ENCODE measurements at regions not wholly inside any gene's neighbourhood (a gene's known extent, or its start where the extent isn't known, plus 50 kb on each side); places are given as distances from the start of the nearest gene placed in this dataset.
"Not testable (repeated sequence)": the region's sequence is repeated elsewhere in the genome, so short reads cannot be mapped to it uniquely, and the experiment has no call there.

DNA sequence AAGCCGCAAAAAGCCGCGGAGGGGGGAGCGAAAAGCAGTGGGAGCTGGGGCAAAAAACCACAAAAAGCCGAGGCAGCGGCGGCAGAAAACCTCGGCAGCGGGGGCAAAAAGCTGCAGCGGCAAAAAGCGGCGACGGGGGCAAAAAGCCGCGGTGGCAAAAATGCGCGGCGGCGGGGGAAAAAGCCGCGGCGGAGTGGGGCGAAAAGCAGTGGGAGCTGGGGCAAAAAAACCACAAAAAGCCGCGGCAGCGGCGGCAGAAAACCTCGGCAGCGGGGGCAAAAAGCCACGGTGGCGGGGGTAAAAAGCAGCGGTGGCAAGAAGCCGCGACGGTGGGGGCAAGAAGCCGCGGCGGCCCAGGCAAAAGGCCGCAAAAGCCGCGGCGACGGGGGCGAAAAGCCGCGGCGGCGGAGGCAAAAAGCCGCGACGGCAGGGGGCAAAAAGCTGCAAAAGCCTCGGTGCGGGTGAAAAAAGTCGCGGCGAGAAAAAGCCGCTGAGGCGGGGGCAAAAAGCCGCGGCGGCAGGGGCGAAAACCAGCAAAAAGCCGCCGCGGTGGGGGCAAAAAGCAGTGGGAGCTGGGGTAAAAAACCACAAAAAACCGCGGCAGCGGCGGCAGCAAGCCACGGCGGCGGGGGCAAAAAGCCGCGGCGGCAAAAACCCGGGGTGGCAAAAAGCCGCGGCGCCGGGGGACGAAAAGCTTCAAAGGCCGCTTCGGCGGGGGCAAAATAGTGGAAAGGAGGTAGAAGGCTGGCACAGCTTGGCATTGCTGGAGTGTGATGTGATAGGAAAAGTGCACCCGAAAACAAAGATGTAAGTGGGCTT lies 135.9 kb downstream of the ZNF92 start (continued):
- TF ChIP-seq SIN3A (conservative IDR thresholded peaks at IDR 0.05 in 1 of 2, IDR thresholded peaks at IDR 0.05 in 1 of 2; ENCODE audit: low read depth in 1 of 2, low read length in 2 of 2) = no peak
- no peak for TF ChIP-seq RXRA (IDR thresholded peaks at IDR 0.05; ENCODE audit: insufficient read depth, low read depth, low read length)
- TF ChIP-seq SP4 (IDR thresholded peaks at IDR 0.05; ENCODE audit: low read length) = no peak

- H4K20me1 ChIP-seq (replicated peaks in 1 of 2; ENCODE audit: control insufficient read depth in 1 of 2, insufficient read depth in 2 of 2, low read length in 2 of 2); H2BK12ac ChIP-seq (ENCODE audit: low read depth, low read length); H3K79me2 ChIP-seq (ENCODE audit: control insufficient read depth in 1 of 2, insufficient read depth in 2 of 2, low read length in 2 of 2); H3K18ac ChIP-seq (ENCODE audit: extremely low read depth, low read length); H2AK5ac ChIP-seq (ENCODE audit: low read depth, low read length); FAIRE-seq; H3K79me1 ChIP-seq (ENCODE audit: low read depth, low read length); H3K9me3 ChIP-seq (ENCODE audit: insufficient read depth in 2 of 2, low read depth in 1 of 2, low read length in 1 of 2); H3K27ac ChIP-seq (ENCODE audit: low read depth, low read length); H2BK20ac ChIP-seq (ENCODE audit: low read length); H4K91ac ChIP-seq (replicated peaks; ENCODE audit: insufficient read length, low read length); H4K5ac ChIP-seq (ENCODE audit: insufficient read length, low read depth, low read length); H3K4ac ChIP-seq (replicated peaks; ENCODE audit: insufficient read length, low read depth, low read length); DNase-seq (ENCODE audit: low read depth in 1 of 2, low spot score in 2 of 2); H3K14ac ChIP-seq (ENCODE audit: insufficient read length); H2BK15ac ChIP-seq (ENCODE audit: low read length); H3K36me3 ChIP-seq (ENCODE audit: control insufficient read depth in 2 of 4, insufficient read depth in 4 of 4, low read length in 3 of 4); H2AFZ ChIP-seq (ENCODE audit: low read length); H3K56ac ChIP-seq (replicated peaks; ENCODE audit: insufficient read length, low read depth, low read length); H3K4me1 ChIP-seq (replicated peaks in 1 of 4; ENCODE audit: control insufficient read depth in 3 of 4, insufficient read depth in 4 of 4, low read length in 3 of 4); H3K23me2 ChIP-seq (ENCODE audit: low read depth, low read length); H4K8ac ChIP-seq (ENCODE audit: extremely low read depth, insufficient read depth, low read length); H2BK5ac ChIP-seq (ENCODE audit: low read depth, low read length); H3K23ac ChIP-seq (ENCODE audit: insufficient read length); H2BK120ac ChIP-seq (replicated peaks; ENCODE audit: low read depth, low read length); H3K9ac ChIP-seq (replicated peaks in 1 of 4; ENCODE audit: extremely low read depth in 1 of 4, low read depth in 3 of 4, low read length in 3 of 4); CTCF ChIA-PET (ENCODE audit: partially characterized antibody): not testable (repeated sequence)
- POLR2A ChIA-PET (ENCODE audit: partially characterized antibody) = interaction anchor here (1.1 kb wide), 1 partner anchor 137 kb away, joined by 3 read pairs; the partner anchor contains the start of gene ZNF92
- 40% methylated on average over 1 of the region's 1 CpG; no CpG with 5 or more reads in 1 of the 2 experiments for WGBS, 2 experiments (ENCODE audit: extremely low coverage in 1 of 2, insufficient coverage in 1 of 2, insufficient read length in 1 of 2, insufficient replicate concordance in 2 of 2, low coverage in 1 of 2, low lambda C conversion rate in 2 of 2, missing lambda C conversion rate in 1 of 2)
- H3K27me3 ChIP-seq (replicated peaks in 1 of 4; ENCODE audit: control insufficient read depth in 3 of 4, extremely low read depth in 1 of 4, insufficient read depth in 3 of 4, low read length in 3 of 4) = peaks cover 9 to 30% (median 17%) of the 10 kb centered on the region in 4 experiments; a peak in 6 of 7 replicates
- peak overlapping the region in 3 of 4 experiments; percentile 40 to 76 (median 49); a peak in 5 of 8 replicates for H3K4me3 ChIP-seq (ENCODE audit: extremely low read depth in 1 of 4, insufficient read depth in 2 of 4, low read depth in 3 of 4, low read length in 4 of 4)
- peak overlapping the region; percentile 40 to 60; a peak in 3 of 4 replicates for H3K4me2 ChIP-seq (ENCODE audit: insufficient read depth in 1 of 2, low read depth in 2 of 2, low read length in 2 of 2)
Measured at GRCh38 chr7:65510187-65510538, 136.5 kb downstream of the ZNF92 start.

All from H1 (cell line).